Common myeloid progenitor, CD34-positive (primary cell): ENCODE measurements at regions not wholly inside any gene's neighbourhood (a gene's known extent, or its start where the extent isn't known, plus 50 kb on each side); places are given as distances from the start of the nearest gene placed in this dataset.
A peak's percentile ranks its signal among the peaks of the same experiment; 100 is the strongest.

Source experiments
- CTCF ChIA-PET: fragments of 350-600 bp; sonication (Branson Sonifier 250); formaldehyde crosslinking; loops from one replicate; lab custom pipeline; 2021; ENCODE audit warnings: antibody characterized with exemption; lab: Charles Lee
- POLR2A ChIA-PET: fragments of 350-600 bp; sonication (Branson Sonifier 250); formaldehyde crosslinking; loops from one replicate; lab custom pipeline; 2021; ENCODE audit warnings: antibody characterized with exemption; lab: Charles Lee
- DNase-seq, 3 donors: peaks; one replicate each; pipeline versions ENCODE4 v3.0.0 to v3.0.0-alpha.2; 2013
- H3K27ac ChIP-seq, 2 experiments: 1 replicate in 1 of 2; 2 replicates in 1 of 2; pipeline ENCODE4 v1.7.0; 2013; ENCODE audit warnings: inconsistent platforms in 2 of 2, low read length in 2 of 2, mild to moderate bottlenecking in 2 of 2, low read depth in 1 of 2, moderate library complexity in 1 of 2; ENCODE audit not compliant: severe bottlenecking in 2 of 2, insufficient read depth in 1 of 2, poor library complexity in 1 of 2
- H3K27me3 ChIP-seq, 5 experiments: replicated peaks in 2 of 5; 1 replicate in 3 of 5; 2 replicates in 2 of 5; pipeline versions ENCODE4 v1.6.1 to v1.7.0; 2013; ENCODE audit warnings: low read length in 4 of 5, mild to moderate bottlenecking in 2 of 5, moderate library complexity in 2 of 5, inconsistent platforms in 1 of 5; ENCODE audit not compliant: insufficient read depth in 5 of 5, control insufficient read depth in 4 of 5
- H3K36me3 ChIP-seq, 4 experiments: 1 replicate in 2 of 4; 2 replicates in 2 of 4; pipeline versions ENCODE4 v1.6.1 to v1.7.0; 2013; ENCODE audit warnings: low read length in 3 of 4, control low read depth in 1 of 4, mild to moderate bottlenecking in 1 of 4; ENCODE audit not compliant: control insufficient read depth in 4 of 4, insufficient read depth in 4 of 4
- H3K4me1 ChIP-seq, 4 experiments: 1 replicate in 3 of 4; 2 replicates in 1 of 4; pipeline versions ENCODE4 v1.6.1 to v1.7.1; 2013; ENCODE audit warnings: low read length in 3 of 4, mild to moderate bottlenecking in 3 of 4, control low read depth in 1 of 4, inconsistent platforms in 1 of 4, moderate library complexity in 1 of 4; ENCODE audit not compliant: control insufficient read depth in 4 of 4, insufficient read depth in 4 of 4; ENCODE audit errors: control extremely low read depth in 1 of 4
- H3K4me3 ChIP-seq, 7 experiments: 1 replicate in 4 of 7; 2 replicates in 3 of 7; pipeline versions ENCODE4 v1.5.1 to v1.7.0; 2013; ENCODE audit warnings: mild to moderate bottlenecking in 7 of 7, low read length in 6 of 7, moderate library complexity in 6 of 7, inconsistent platforms in 2 of 7, low read depth in 2 of 7, control low read depth in 1 of 7; ENCODE audit not compliant: insufficient read depth in 4 of 7, control insufficient read depth in 1 of 7; ENCODE audit errors: extremely low read depth in 1 of 7
- H3K9me3 ChIP-seq, 5 experiments: 1 replicate in 4 of 5; 2 replicates in 1 of 5; pipeline versions ENCODE4 v1.6.1 to v1.7.1; 2013; ENCODE audit warnings: low read length in 4 of 5, mild to moderate bottlenecking in 2 of 5, inconsistent platforms in 1 of 5, low read depth in 1 of 5, moderate library complexity in 1 of 5; ENCODE audit not compliant: control insufficient read depth in 4 of 5, insufficient read depth in 2 of 5; ENCODE audit errors: control extremely low read depth in 1 of 5
- WGBS: methylation state at CpG from one replicate; pipeline ENCODE4 v1.1.5; 2013; ENCODE audit not compliant: insufficient coverage; 5-methylcytosine and 5-hydroxymethylcytosine counted together

DNA sequence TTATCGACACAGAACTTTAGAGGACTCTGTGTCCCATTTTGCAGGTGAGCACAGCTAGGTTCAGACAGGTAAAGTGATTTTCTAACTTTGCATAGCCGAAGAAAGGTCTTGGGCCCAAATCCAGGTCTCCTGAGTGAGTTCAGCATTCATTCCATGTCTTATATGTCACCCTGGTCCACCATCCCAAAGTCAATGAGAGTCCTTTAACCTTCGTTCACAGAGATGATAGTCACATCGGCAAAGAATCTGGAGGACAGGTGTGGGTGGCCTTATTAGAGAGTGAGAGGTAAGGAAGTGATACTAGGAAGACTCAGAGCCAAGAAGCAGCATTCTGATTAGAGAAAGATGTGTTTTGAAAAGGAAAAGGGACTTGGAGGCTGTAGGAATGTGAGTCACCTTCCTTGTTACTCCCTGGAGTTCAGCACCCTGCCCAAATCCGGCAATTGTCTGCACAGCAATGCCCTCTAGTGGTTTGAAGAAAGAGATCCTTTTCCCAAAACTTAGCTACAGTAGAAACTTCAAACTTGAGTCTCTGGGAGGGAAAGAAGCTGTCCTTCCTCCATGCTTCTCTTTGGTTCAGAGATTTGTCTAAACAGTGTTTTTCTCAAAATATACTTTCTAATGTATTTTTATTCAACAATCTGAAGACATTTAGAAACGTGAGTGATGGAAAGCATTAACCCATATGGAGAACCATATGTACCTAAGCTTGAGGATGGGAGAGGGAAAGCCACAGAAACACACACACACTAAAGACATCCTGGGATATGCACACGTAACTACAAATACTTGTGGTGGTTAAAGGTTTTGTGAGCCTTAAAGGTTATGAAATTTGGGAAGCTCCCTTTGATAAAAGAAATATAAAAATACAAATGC lies 96.4 kb upstream of the SHISA6 start:
- CTCF ChIA-PET = interaction anchor here (0.8 to 1.9 kb wide), 2 partner anchors 513 to 529 kb away, joined by 3 to 4 read pairs; no protein-coding TSS in a partner anchor
- WGBS = 54% methylated on average over 4 of the region's 7 CpGs

DNA sequence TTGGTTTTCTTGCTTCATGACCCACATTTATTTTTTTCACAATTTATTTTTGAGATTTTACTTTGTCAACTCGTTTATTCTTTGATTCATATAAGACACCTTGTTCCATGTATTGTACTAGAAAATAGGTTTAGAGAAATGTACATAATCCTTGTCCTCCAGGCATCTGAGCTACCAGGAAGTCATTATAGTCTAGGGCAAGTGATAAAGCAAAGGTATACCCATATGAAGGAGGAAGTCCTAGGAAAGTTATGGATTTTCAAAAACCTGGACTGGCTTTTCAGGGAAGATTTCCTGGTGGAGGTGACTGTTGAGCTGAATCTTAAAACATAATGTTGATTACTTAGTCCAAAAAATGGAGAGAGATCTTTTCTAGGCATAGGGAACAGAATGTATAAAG lies 98.8 kb upstream of the SHISA6 start:
- Histone ChIP-seq H3K9me3 (no peaks in the 10 kb centered on the region), H3K4me3 (no peak overlapping the region), H3K36me3 (no peaks in the 10 kb centered on the region), H3K27ac (no peak overlapping the region), H3K4me1 (no peaks in the 10 kb centered on the region), H3K27me3 (peaks cover 0 to 2% (median 0%) of the 10 kb centered on the region in 5 experiments)
- CTCF ChIA-PET = interaction anchor here (0.9 kb wide), 1 partner anchor 21 kb away, joined by 3 read pairs; no protein-coding TSS in a partner anchor
- WGBS = no CpG with 5 or more reads among the region's 1 CpG
- POLR2A ChIA-PET = no interaction called here
- DNase-seq = no peak

More for the DNA sequence above, 96.4 kb upstream of the SHISA6 start:
- Histone ChIP-seq H3K27me3 (peaks cover 0 to 2% (median 0%) of the 10 kb centered on the region in 5 experiments), H3K9me3 (no peaks in the 10 kb centered on the region), H3K27ac (no peak overlapping the region), H3K4me3 (no peak overlapping the region), H3K4me1 (no peaks in the 10 kb centered on the region), H3K36me3 (no peaks in the 10 kb centered on the region)
- peak; percentile 8 to 37 (median 11) for DNase-seq
- POLR2A ChIA-PET = no interaction called here

DNA sequence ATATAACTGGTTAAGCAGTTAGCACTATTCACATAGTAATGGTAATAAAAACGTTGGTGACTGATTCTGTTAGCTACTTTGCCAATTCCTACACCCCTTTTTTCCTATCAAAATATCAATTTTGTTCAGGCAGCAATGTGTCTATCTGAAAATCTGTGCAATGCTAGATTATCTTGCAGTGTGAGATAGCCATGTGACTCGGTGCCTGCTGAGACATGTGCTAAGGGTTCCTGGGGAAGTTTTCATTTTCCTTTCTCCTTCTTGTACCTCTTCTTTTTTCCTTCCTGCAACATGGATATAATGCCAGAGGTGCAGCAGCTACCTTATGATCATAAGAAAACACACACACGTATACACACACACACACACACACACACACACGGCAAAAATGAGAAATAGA lies 100.5 kb upstream of the SHISA6 start:
- no peaks in the 10 kb centered on the region for H3K27me3 ChIP-seq
- H3K4me1 ChIP-seq = no peaks in the 10 kb centered on the region
- H3K27ac ChIP-seq = no peak overlapping the region
- ChIA-PET POLR2A (no interaction called here), CTCF (no interaction called here)
- WGBS = 80% methylated on average over 2 of the region's 4 CpGs
- no peak overlapping the region for H3K4me3 ChIP-seq
- no peak for DNase-seq
- no peaks in the 10 kb centered on the region for H3K9me3 ChIP-seq
- H3K36me3 ChIP-seq = no peaks in the 10 kb centered on the region

DNA sequence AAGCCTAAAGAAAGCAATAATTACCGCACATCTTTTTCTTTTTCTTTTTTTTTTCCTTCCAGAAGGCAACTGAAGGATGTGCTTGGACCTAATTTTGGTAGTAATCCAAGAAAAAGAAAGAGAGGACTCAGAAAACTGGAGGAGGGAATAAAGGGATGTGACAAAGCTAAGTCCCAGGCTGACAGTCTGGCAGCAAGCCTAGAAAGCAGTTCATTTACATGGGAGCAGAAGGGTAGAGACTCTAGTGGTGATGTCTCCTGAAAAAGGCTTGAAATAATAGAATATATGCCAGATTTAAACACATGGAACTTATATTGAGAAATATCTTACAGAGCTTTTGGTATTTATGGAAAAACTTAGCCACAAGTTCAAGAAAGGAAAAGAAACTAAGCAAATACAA lies 101.0 kb upstream of the SHISA6 start:
- POLR2A ChIA-PET = no interaction called here

DNA sequence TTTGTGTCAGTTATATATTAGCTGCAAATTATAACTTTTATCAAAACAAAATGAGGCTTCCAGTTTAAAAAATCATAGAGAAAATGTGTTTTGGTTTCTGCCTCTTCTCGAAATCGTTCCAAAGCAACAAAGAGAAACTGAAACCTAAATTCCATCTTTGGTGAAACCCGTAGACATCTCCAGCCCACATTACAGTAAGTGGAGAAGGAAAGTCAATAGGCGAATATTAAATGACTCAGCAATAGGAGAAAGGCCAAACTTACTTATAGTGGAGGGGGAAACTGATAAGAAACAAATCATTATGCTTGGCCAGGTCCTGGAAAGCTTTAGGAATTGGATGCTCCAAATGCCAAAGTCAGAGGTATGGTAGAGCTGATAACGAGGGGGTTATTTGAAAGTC lies 103.0 kb upstream of the SHISA6 start:
- CTCF ChIA-PET = no interaction called here
- POLR2A ChIA-PET = interaction anchor here (0.7 kb wide), 1 partner anchor 514 kb away, joined by 4 read pairs; no protein-coding TSS in a partner anchor
- no peak for DNase-seq
- no peaks in the 10 kb centered on the region for H3K36me3 ChIP-seq
- no peak overlapping the region for H3K4me3 ChIP-seq
- H3K9me3 ChIP-seq = peaks cover 0 to 1% (median 0%) of the 10 kb centered on the region in 5 experiments
- H3K27ac ChIP-seq = no peak overlapping the region
- no peaks in the 10 kb centered on the region for H3K27me3 ChIP-seq
- H3K4me1 ChIP-seq = no peaks in the 10 kb centered on the region
- WGBS = 100% methylated on average over 3 of the region's 5 CpGs

More for the DNA sequence above, 101.0 kb upstream of the SHISA6 start:
- Histone ChIP-seq H3K36me3 (no peaks in the 10 kb centered on the region), H3K4me3 (no peak overlapping the region), H3K27ac (no peak overlapping the region), H3K4me1 (no peaks in the 10 kb centered on the region), H3K9me3 (no peaks in the 10 kb centered on the region), H3K27me3 (no peaks in the 10 kb centered on the region)
- no peak for DNase-seq
- CTCF ChIA-PET = no interaction called here
- no CpG with 5 or more reads among the region's 1 CpG for WGBS

DNA sequence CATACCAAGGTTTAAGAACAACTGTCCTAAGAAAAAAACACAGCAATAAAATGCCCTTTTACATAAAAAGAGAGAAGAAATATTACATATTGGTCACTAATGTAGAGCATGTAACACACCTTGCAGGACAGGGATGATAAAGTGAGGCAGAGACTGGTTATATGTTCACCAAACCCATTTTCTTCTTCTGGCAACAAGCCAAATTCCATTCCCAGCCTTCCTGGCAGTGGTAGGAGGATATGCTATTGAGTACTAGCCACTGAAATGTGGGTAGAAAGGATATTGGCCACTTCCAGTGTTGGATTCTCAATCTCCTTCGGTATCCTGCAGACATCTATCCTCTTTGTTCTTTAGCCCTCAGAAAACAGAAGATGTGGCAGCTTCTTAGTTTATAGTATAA lies 105.2 kb upstream of the SHISA6 start:
- no peak overlapping the region for H3K27ac ChIP-seq
- ChIA-PET CTCF (no interaction called here), POLR2A (no interaction called here)
- no peaks in the 10 kb centered on the region for H3K27me3 ChIP-seq
- H3K36me3 ChIP-seq = no peaks in the 10 kb centered on the region
- DNase-seq = no peak
- H3K4me1 ChIP-seq = no peaks in the 10 kb centered on the region
- peaks cover 0 to 1% (median 0%) of the 10 kb centered on the region in 5 experiments for H3K9me3 ChIP-seq
- H3K4me3 ChIP-seq = no peak overlapping the region
- no CpG with 5 or more reads among the region's 1 CpG for WGBS

DNA sequence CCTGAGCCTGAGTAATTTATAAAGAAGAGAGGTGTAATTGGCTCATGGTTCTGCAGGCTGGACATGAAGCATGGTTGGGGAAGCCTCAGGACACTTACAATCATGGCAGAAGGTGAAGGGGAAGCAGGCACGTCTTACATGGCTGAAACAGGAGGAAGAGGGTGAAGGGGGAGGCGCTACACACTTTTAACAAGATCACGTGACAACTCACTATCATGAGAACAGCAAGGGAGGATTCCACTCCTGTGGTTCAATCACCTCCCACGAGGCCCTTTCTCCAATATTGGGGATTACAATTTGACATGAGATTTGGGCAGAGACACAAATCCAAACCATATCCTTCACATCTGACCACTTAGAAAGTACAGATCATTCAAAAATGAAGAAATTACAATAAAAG lies 110.6 kb upstream of the SHISA6 start:
- DNase-seq = no peak
- WGBS = no CpG with 5 or more reads among the region's 4 CpGs
- H3K4me3 ChIP-seq = no peak overlapping the region
- peaks cover 0 to 1% (median 0%) of the 10 kb centered on the region in 5 experiments for H3K9me3 ChIP-seq
- no peaks in the 10 kb centered on the region for H3K36me3 ChIP-seq
- H3K27me3 ChIP-seq = no peaks in the 10 kb centered on the region
- ChIA-PET POLR2A (no interaction called here), CTCF (no interaction called here)
- no peak overlapping the region for H3K27ac ChIP-seq
- no peaks in the 10 kb centered on the region for H3K4me1 ChIP-seq
